Effector CD8-positive, alpha-beta T cell (primary cell): ENCODE measurements at regions not wholly inside any gene's neighbourhood (a gene's known extent, or its start where the extent isn't known, plus 50 kb on each side); places are given as distances from the start of the nearest gene placed in this dataset.

Experiments used
- DNase-seq: peaks from one replicate; lab custom pipeline; 2025; lab: John Stamatoyannopoulos, UW

DNA sequence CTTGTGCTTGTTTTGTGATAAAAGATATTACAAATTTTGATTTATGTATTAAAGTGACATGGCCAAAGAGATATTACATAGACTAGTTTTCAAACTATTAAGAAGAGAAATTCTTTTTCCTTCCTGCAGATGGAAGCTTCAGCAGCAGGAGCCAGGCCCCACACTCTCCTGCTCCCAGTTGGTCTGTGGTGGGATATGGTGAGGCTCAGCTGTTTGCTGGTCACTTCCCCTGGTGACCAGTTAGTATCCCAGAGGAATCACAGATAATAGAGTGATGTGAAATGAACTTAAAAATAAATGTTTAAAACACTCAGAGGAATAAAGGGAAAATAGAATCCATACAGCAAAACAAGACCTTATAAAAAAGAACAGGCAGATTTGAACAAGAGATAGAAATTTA is 154.7 kb downstream of the KTN1 start:
- no peak for DNase-seq

DNA sequence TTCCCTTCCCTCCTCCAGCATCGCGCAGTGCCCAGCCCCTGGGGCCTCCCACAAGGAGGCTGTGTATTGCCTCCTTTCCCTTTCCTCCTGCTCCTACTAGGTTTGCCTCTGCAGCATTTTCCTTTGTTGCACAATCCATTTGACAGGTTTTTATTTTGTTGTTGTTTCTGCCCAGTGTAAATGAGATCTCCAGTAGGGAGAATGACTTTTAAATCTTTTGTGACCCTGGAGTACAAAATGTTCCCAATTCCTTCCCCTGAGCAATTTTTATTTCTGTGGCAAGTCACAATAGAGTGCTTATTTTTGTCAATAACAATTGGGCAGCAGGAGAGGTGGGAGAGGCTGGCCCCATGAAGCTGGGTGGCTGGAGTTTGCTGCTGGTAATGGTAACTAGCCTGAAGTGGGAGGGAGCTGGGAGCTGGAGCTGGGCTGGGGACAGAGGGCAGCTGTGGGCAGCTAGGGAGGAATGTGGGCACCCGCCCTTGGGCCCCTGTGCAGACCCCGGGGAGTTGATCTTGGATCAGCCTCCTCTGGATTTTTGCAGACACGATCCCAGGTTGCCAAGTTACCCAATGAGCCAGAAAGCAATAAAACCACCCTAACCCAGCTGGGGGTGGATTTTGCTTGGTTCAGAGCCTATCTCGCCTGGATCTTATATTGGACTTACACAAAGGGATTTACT is 160.1 kb downstream of the KTN1 start:
- DNase-seq: no peak

DNA sequence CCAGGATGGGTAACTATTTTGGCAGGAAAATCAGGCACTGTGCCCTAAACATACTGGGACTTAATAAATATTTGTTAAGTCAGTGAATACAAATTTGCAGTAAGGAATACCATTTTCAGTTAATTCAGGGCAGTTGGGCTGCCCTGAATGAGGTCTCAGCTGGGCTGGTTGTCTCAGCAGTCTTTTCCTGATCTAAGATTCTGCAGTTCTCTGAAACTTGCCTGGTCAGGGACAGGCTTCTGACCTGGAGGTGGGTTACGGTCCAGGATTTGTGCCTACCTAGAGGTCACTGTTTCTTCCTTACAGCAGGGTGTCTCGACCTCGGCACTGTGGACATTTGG is 160.6 kb downstream of the KTN1 start:
- DNase-seq: no peak

DNA sequence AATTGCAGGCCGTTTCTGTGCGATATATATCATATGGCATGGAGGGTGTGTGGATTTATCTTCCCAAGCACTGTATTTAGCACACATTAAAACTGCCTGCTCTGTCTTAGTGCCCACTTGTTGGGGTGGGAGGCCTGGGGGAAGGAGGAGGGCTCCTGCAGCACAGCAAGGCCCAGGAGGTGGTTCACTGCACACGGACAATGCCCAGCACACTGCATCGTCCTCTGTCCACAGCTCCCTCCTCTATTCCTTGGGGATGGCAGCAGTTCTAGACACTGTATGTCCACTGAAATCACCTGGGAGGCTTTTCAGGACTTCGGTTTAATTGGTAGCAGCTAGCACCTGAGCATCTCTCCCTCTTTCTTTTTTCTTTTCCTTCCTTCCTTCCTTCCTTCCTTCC is 161.2 kb downstream of the KTN1 start:
- no peak for DNase-seq

DNA sequence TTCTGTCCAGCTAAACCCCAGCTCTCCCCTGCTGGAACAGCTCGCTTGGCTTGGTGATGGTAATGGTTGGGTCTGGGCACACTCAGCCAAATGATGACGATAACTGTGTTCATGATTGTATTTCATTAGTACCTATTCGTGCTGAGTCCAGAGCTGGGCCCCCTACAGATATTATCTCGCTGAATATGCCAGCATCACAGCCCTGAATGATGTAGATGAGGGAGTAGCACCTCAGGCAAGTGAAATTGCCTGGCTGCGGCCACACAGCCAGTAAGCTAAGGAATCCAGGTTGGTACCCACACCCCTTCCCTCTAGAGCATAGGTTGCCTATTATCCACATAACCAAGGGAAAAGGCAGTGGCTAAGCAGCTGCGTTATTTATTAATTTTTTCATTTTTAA is 163.5 kb downstream of the KTN1 start:
- DNase-seq: no peak

DNA sequence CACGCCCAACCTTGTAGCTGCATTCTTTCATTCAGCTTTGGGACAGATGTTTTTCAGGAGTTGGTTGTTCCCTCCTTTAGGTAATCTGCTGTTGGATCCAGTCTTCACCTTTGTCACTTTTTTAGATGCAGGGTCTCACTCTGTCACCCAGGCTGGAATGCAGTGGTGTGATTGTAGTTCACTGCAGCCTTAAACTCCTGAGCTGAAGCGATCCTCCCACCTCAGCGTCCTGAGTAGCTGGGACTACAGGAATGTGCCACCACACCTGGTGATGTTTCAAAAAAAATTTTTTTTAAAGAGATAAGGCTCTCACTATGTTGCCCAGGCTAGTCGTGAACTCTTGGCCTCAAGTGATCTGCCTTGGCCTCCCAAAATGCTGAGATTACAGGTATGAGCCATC is 164.3 kb downstream of the KTN1 start:
- DNase-seq: no peak

DNA sequence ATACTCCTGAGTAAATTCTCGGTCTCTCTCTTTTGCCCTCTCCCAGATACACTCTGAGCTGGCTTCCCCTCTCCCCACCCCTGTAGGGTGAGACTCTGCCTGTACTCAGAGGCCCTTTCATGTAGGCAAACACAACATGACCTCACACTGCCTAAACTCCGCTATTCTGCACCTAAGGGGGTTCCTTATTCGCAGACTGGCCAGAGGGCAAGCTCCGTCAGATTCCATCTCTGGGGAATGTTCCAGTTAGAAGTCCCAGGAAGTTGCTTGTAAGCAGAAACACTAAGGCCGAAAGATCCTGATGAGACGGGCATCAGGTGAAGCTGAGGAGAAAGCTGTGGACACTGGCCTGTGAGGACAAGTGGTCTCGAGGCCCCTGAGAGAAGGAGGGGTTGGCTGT is 165.9 kb downstream of the KTN1 start:
- DNase-seq: no peak

DNA sequence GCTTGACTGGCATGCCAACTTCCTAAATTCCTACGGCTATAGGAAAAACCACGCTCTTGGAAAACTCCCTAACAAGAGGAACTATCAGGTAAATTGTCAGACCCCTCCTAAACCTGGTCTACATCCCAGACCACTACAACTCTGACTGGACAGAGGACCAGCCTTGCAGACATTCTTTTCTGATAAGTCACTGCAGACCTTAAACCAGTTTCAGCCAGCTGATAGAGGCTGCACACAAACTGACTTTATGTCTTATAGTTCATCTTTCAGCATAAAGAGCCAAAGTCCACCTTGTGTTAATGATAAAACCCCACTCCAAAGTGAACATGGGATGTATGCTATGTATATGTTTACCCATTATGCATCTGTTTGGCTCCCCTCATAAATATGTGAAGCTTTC is 166.6 kb downstream of the KTN1 start:
- no peak for DNase-seq

DNA sequence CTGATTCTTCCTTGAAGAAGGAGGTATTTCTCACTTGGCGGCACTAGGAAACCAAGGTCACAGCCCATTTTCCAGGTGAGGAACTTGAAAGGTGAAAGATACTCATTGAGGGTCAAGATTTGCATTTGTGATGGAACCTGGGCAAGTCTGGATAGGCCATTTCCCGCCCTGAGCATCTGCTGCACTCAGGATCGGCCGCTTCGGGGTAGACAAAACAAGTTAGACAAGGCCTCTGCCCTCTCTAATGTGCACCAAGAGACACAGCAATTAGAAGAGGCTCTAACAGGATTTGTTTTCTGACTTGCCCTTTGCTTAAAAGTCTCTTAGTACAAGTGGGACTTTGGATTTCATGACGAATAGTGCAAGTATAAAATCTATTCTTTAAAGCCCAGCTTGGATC is 167.2 kb downstream of the KTN1 start:
- no peak for DNase-seq

DNA sequence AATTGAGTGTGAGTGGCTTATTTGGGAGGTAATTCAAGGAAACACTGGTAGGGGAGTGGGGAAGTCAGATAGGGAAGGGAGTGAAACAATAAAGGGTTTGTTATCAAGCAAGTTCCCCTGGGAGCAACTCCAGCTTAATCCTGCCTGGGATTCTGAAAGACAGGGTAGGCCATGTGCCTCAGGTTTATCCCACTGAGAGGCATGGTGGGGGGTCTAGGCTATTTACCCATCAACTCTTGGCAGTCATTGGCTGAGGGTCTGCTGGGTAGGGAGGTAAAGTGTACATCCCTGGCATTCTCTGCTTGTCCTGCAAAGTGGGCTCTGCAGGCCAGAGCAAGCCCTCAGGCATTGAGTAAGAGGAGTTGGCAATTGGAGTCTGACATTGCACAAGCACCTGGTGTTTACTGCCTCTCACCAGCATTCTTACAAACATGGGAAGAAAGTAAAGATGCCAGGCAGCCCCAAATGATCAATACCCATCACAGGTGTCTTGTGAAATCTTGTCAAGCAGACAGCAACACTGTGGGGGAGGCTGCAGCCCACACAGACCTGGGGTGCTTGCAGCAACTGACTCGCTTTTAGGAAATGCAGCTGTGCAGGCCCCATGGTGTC is 169.3 kb downstream of the KTN1 start:
- no peak for DNase-seq

DNA sequence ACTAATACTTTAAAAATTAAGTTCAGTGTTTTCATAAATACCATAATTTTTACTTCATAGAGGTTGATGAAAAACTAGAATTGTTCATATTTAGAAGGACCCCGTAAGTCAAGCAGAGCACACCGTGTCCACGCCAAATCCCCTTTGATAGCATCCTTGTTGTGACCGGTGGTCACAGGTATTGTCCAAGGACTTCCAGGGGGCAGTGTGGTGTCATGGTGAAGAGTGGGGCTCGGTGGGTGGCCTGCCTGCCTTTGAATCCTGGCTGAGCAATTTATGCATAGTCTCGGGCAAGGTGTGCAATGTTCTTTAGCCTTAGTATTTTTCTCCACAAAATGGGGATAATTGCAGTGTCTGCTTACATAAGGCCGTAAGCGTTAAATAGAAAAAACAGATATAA is 169.9 kb downstream of the KTN1 start:
- DNase-seq: no peak

DNA sequence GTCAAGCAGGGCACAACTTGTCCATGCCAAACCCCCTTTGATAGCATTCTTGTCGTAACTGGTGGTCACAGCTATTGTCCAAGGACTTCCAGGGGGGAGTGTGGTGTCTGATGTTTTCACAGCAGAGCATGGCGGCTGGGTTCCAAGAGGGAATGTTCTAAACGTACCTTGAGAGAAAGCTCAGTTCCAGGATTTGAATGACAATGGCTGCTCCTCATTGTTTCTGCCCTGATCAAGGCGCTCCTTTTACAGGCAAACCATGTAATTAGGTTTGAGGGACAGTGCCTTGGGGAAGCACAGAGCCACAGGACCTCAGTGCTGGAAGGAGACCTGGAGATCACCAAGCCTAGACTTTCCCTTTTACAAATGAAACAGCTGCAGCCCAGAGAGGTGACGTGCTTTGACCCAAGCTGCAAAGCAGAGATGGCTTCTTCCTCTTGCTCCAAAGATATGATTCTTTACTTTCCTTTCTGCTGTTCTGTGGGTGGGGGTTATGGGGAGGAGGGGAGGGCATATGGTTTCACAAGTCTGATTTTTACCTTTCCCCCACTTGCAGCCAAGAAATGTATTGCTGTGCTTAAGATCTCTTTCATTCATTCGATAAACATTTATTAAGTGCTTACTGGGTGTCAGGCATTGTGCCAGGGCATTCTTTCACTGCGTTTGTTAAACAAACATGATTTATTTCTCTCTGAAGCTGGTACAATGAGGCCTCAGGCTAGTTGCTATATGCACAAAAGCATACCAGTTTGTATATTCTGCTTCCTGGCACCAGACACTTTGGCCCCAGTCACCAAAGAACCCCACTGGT is 172.8 kb downstream of the KTN1 start:
- no peak for DNase-seq

DNA sequence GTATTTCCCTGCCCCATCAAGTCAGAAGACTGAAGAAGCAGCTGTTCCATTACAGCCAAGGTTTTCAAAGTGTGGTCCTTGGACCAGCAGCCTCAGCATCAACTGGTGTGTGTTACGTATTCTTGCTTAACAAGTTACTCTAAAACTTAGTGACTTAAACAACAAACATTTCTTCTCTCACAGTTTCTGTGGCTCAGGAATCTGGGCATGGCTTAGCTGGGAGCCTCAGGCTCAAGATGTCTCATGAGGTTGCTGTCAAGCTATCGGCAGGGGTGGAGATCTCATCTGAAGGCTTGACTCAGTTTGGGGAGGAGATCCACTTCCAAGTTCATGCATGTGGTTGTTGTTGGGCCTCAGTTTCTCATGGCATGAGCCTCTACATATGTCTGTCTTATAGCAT is 174.5 kb downstream of the KTN1 start:
- DNase-seq: no peak

DNA sequence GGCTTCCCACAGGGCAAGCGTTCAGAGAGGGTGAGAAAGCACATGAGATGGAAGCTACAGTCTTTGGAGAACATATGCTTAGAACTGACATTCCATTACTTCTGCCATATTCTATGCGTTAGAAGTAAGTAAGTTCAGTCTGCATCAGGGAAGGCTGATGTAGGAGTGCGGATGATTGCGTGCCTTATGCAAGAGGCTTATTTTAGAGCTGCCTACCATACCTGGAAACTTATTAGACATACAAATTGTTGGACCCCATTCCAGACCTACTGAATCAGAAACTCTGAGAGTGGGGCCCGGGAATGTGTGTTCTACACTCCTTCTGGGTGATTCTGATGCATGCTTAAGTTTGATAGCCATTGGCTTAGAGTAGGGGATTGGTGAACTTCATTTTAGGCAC is 174.9 kb downstream of the KTN1 start:
- DNase-seq: no peak

DNA sequence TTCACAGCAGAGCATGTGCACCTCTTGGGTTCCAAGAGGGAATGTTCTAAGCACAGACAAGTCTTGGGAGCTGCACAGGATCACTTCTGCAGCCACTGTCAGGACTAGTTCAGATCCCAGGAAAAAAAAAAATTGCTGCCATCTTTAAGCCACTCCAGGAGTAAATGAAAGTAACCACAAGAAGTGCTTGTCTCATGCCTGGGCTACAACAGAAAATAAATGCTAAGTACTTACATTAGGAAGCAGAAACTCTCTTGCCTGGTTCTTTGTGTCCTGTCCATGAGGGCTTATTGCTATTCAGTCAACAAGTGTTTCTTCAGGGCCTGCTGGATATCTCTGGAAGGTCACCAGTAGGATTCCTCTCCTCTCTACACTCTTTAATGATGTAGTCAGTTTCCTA is 176.1 kb downstream of the KTN1 start:
- DNase-seq: no peak

DNA sequence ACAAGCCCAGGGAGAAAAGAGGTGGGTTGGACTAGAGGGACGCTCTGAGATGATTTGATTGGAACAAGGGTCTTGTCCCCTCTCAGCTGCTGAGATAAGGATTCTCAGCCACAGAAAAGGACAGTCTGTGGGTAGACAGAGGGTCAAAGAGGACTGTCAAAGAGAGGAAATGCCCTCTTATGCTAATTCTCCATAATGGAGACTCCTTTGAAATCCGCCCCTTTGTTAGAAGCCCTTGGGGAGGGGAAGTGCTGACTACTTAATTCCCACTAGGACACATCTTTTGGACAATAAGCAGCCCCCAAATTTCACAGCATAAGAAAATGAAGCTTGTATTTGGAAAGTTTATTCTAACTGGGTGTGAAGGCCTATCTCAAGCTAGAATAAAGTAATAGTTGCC is 176.6 kb downstream of the KTN1 start:
- DNase-seq: no peak

DNA sequence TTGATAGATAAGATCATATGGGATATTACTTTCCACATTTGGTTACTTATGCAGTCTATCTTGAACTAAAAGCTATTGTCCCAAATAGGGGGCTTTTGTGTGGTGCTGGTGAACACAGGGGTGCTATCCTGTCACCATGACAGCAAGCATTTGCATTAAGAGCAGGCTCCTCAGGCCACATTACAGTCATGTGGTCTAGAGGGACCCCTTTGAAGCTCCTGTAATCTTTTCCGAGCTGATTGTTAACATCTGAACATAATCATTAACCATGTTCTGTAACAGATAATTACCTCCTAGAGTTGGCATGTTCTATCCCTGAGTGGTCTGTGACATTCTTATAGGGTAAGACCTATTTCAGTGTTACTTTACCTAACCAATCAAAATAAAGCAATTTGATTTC is 178.8 kb downstream of the KTN1 start:
- DNase-seq: no peak

DNA sequence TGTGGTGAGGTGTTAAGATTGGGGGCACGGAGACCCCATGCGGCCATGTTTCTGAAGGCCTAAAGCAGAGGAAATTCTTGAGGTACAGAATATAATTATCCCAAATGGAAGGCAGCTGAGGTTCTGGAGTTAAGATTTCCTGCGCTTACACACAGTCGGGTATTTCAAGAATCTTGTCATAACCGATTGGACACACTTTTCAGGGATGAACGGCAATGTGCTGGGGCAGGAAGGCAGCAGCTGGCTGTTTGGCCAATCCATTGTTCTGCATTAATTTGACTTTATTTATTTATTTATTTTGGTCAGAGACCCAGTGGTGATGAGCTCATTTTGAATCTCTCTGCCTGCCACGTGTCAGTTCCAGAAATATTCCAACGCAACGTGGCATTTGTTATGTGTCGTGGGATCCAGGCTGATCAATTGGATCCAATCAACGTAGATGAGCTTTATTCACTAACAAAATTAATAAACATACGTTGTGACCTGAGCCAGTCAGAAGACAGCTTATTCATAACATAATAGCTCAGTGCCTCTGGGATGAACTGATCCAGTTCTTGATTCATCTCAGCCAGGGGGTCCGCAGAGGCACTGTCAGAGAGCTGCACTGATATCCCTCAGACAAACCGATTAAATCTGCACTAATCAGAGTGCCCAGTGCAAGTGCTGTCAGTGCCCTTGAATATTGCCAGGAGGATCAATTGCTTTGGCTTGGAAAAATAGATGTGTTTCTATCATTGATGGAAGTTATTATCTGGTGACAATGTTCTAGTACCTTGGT is 181.0 kb downstream of the KTN1 start:
- DNase-seq: no peak

DNA sequence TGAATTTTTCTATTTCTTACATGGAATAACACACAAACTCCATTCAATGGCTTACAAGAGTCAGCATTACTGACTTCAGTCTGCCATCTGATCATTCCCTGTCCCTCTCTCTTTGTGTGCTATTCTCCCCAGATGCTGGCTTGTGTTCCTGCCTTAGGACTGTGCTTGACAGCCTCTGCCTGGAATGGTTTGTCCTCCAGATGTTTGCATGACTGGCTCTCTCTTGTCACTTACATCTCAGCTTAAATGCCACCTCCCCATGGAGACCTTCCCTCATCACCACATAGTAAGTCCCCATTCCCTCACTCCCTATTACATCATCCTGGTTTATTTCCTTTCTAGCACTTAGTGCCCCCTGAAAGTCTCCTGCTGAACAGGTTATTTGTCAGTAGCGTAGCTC is 181.6 kb downstream of the KTN1 start:
- no peak for DNase-seq

DNA sequence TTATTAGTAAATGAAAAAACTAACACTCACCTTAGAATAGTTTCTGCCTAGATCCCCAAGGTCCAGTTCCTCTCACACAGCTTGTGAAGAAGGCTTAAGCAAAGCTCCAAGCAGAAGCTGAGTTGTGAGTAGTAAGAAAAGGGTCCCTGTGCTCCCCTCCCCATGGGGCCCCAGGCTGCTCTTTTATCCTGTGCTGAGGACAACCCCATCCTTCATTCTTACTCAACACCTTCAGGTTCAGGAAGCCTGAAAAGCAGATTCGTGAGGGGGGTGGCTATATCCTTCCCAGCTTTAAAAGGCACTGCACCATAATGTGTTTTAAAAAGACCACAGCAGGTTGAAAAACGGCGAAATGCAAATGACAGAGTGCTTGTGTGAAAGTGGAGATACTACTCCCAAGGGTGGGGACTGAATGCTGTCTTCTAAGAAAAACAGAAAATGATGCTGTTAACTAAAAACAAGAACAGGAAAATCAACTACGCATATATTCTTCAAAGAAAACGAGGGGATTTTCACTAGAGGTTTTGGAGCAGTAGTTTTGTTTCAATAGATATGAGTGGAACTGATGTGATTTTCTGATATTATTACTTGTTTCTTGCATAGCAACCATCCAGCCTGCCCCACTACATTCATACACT is 182.7 kb downstream of the KTN1 start:
- no peak for DNase-seq

DNA sequence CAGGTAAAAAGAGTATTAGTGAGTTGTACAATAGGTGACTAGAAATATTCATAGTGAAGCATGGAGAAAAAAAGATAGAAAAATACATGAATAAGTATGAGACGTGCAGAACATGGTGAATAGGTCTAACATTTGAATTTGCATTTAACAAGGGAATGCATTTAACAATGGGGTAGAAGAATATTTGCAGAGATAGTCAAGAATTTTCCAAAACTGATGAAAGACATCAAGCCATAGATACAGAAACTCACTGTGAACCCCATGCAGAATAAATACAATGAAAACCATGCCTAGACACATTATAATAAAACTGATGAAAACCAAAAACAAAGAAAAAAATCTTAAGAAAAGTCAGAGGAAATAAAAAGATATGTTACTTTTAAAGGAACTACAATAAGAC is 184.8 kb downstream of the KTN1 start:
- DNase-seq: no peak

DNA sequence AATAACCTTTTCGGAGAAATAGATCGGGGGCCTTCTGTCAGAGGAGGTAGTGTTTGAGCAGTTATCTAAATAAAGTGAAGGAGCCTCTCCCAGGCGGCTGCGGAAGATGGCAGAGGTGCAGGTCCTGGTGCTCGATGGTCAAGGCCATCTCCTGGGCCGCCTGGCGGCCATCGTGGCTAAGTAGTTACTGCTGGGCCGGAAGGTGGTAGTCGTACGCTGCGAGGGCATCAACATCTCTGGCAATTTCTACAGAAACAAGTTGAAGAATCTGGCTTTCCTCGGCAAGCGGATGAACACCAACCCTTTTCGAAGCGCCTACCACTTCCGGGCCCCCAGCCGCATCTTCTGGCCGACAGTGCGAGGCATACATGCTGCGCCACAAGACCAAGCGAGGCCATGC is 186.1 kb downstream of the KTN1 start:
- DNase-seq: no peak
